ENCODE measurements at regions not wholly inside any gene's neighbourhood (a gene's known extent, or its start where the extent isn't known, plus 50 kb on each side); places are given as distances from the start of the nearest gene placed in this dataset.
A peak's percentile ranks its signal among the peaks of the same experiment; 100 is the strongest.

- no peak for DNase-seq (ENCODE audit: extremely low spot score)
- POLR2A ChIA-PET: no interaction called here
- TF ChIP-seq FOXM1 (IDR thresholded peaks at IDR 0.05; ENCODE audit: borderline replicate concordance) (no peak), HDGF (IDR thresholded peaks at IDR 0.05; ENCODE audit: borderline replicate concordance) (no peak), ELF4 (IDR thresholded peaks at IDR 0.05) (no peak), BHLHE40 (IDR thresholded peaks at IDR 0.05; ENCODE audit: borderline replicate concordance) (no peak), ARNT (IDR thresholded peaks at IDR 0.05) (no peak), FOXA1 (IDR thresholded peaks at IDR 0.05) (no peak), L3MBTL2 (conservative IDR thresholded peaks at IDR 0.05) (no peak), SP1 (IDR thresholded peaks at IDR 0.05) (no peak), FOXK2 (IDR thresholded peaks at IDR 0.05) (no peak), NFRKB (IDR thresholded peaks at IDR 0.05) (no peak), CTBP1 (IDR thresholded peaks at IDR 0.05; ENCODE audit: borderline replicate concordance) (no peak), LEF1 (IDR thresholded peaks at IDR 0.05; ENCODE audit: borderline replicate concordance) (no peak), ZNF384 (IDR thresholded peaks at IDR 0.05) (no peak), SUZ12 (IDR thresholded peaks at IDR 0.05) (no peak), TARDBP (IDR thresholded peaks at IDR 0.05) (no peak)
- TF ChIP-seq, protein P1, sequence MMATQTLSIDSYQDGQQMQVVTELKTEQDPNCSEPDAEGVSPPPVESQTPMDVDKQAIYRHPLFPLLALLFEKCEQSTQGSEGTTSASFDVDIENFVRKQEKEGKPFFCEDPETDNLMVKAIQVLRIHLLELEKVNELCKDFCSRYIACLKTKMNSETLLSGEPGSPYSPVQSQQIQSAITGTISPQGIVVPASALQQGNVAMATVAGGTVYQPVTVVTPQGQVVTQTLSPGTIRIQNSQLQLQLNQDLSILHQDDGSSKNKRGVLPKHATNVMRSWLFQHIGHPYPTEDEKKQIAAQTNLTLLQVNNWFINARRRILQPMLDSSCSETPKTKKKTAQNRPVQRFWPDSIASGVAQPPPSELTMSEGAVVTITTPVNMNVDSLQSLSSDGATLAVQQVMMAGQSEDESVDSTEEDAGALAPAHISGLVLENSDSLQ (IDR thresholded peaks at IDR 0.05): no peak
- CTCF ChIA-PET: no interaction called here
Observed at GRCh38 chr16:86432691-86433090, 77.6 kb upstream of the FOXF1 start.

GRCh38 chr16:86436466-86437185, 73.7 kb upstream of the FOXF1 start:
- TF ChIP-seq FOXA1 (IDR thresholded peaks at IDR 0.05) (no peak), ARNT (IDR thresholded peaks at IDR 0.05) (no peak), LEF1 (IDR thresholded peaks at IDR 0.05; ENCODE audit: borderline replicate concordance) (no peak), SUZ12 (IDR thresholded peaks at IDR 0.05) (no peak), BHLHE40 (IDR thresholded peaks at IDR 0.05; ENCODE audit: borderline replicate concordance) (no peak), ELF4 (IDR thresholded peaks at IDR 0.05) (no peak), L3MBTL2 (conservative IDR thresholded peaks at IDR 0.05) (no peak)
- ChIA-PET POLR2A (interaction anchor here (1.0 kb wide), 1 partner anchor 8 kb away, joined by 3 read pairs; no protein-coding TSS in a partner anchor), CTCF (no interaction called here)
- DNase-seq (ENCODE audit: extremely low spot score): no peak

GRCh38 chr16:86437348-86437747, 73.0 kb upstream of the FOXF1 start:
- DNase-seq (ENCODE audit: extremely low spot score): no peak
- CTCF ChIA-PET: no interaction called here
- no peak for TF ChIP-seq SUZ12 (IDR thresholded peaks at IDR 0.05)
- TF ChIP-seq L3MBTL2 (conservative IDR thresholded peaks at IDR 0.05): no peak
- TF ChIP-seq HDGF (IDR thresholded peaks at IDR 0.05; ENCODE audit: borderline replicate concordance): no peak
- TF ChIP-seq, protein P1 (IDR thresholded peaks at IDR 0.05): no peak
- no peak for TF ChIP-seq ELF4 (IDR thresholded peaks at IDR 0.05)
- no peak for TF ChIP-seq FOXM1 (IDR thresholded peaks at IDR 0.05; ENCODE audit: borderline replicate concordance)
- TF ChIP-seq FOXA1 (IDR thresholded peaks at IDR 0.05): no peak
- TF ChIP-seq ARNT (IDR thresholded peaks at IDR 0.05): no peak
- POLR2A ChIA-PET: no interaction called here

DNA sequence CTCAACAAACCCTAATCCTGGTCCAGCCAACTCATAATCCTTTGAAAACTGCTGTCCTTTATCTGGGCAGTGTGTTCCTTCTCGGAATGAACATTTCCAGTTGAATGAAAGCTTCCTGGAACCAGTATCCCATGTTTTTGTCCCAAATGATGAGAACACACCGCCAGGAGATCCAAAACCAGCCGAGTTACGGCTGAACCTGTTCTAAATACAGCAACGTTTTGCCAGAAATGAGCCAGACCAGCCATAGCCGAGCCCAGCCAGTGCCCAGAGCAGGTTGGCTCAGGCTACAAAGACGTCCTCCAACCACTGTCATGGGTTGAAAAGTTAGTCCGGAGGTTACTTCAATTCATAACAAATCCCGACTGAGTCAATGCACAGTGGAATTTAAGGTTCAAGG, 67.6 kb upstream of the FOXF1 start:
- ChIA-PET CTCF (interaction anchor here (0.6 kb wide), 1 partner anchor 74 kb away, joined by 3 read pairs; no protein-coding TSS in a partner anchor), POLR2A (no interaction called here)
- TF ChIP-seq TARDBP (IDR thresholded peaks at IDR 0.05) (no peak), FOXA1 (IDR thresholded peaks at IDR 0.05) (no peak)
- no peak for DNase-seq (ENCODE audit: extremely low spot score)

GRCh38 chr16:86443508-86444147, 66.7 kb upstream of the FOXF1 start:
- ChIA-PET POLR2A (interaction anchor here (0.8 kb wide), 1 partner anchor 7 kb away, joined by 3 read pairs; no protein-coding TSS in a partner anchor), CTCF (no interaction called here)
- DNase-seq (ENCODE audit: extremely low spot score): no peak
- TF ChIP-seq L3MBTL2 (conservative IDR thresholded peaks at IDR 0.05) (0 out of 2 replicates have a peak, but pooled peaks have one; percentile 22), FOXM1 (IDR thresholded peaks at IDR 0.05; ENCODE audit: borderline replicate concordance) (no peak), HDGF (IDR thresholded peaks at IDR 0.05; ENCODE audit: borderline replicate concordance) (no peak), NFRKB (IDR thresholded peaks at IDR 0.05) (no peak), SUZ12 (IDR thresholded peaks at IDR 0.05) (peak; percentile 31; the same call in 1 of the 2 replicates)
- TF ChIP-seq, protein P1 (IDR thresholded peaks at IDR 0.05): 0 out of 2 replicates have a peak, but pooled peaks have one; percentile 38

GRCh38 chr16:86444261-86444660, 66.1 kb upstream of the FOXF1 start:
- DNase-seq (ENCODE audit: extremely low spot score): no peak
- ChIA-PET POLR2A (interaction anchor here (0.8 kb wide), 1 partner anchor 8 kb away, joined by 3 read pairs; no protein-coding TSS in a partner anchor), CTCF (no interaction called here)
- TF ChIP-seq HDGF (IDR thresholded peaks at IDR 0.05; ENCODE audit: borderline replicate concordance) (no peak), FOXA1 (IDR thresholded peaks at IDR 0.05) (no peak), FOXK2 (IDR thresholded peaks at IDR 0.05) (no peak), LEF1 (IDR thresholded peaks at IDR 0.05; ENCODE audit: borderline replicate concordance) (no peak), ELF4 (IDR thresholded peaks at IDR 0.05) (no peak), ZNF384 (IDR thresholded peaks at IDR 0.05) (no peak), NFRKB (IDR thresholded peaks at IDR 0.05) (no peak), TARDBP (IDR thresholded peaks at IDR 0.05) (no peak), BHLHE40 (IDR thresholded peaks at IDR 0.05; ENCODE audit: borderline replicate concordance) (no peak)
- TF ChIP-seq, protein P1 (IDR thresholded peaks at IDR 0.05): no peak
